A549 (cell line): ENCODE measurements at regions not wholly inside any gene's neighbourhood (a gene's known extent, or its start where the extent isn't known, plus 50 kb on each side); places are given as distances from the start of the nearest gene placed in this dataset.

Source experiments
- CTCF ChIP-seq: fragments of >200 bp; sonication (Bioruptor Twin); formaldehyde crosslinking; IDR thresholded peaks from 3 replicates; pipeline ENCODE4 v1.5.1; 2016
- EHMT2 ChIP-seq: fragments of 200-600 bp; sonication (generic); IDR thresholded peaks from 2 replicates; pipeline ENCODE4 v1.6.1; 2016; ENCODE audit warnings: antibody characterized with exemption, low read depth, mild to moderate bottlenecking, moderate library complexity
- JUN ChIP-seq, 2 experiments: fragments of >200 bp; sonication (Bioruptor Twin); formaldehyde crosslinking; IDR thresholded peaks; 2 replicates in 1 of 2; 3 replicates in 1 of 2; pipeline ENCODE4 v1.6.1; 2016 to 2017
- MAFK ChIP-seq: fragments of 450-650 bp; IDR thresholded peaks from 2 replicates; pipeline ENCODE4 v1.6.1; 2014; ENCODE audit not compliant: partially characterized antibody
- MAX ChIP-seq: IDR thresholded peaks from 2 replicates; pipeline ENCODE4 v1.6.1; 2012
- POLR2A ChIP-seq: IDR thresholded peaks from 2 replicates; pipeline ENCODE4 v1.6.1; 2012; ENCODE audit warnings: mild to moderate bottlenecking, low read length
- SMC3 ChIP-seq: fragments of >200 bp; sonication (Bioruptor Twin); formaldehyde crosslinking; IDR thresholded peaks from 3 replicates; pipeline ENCODE4 v1.6.1; 2018; ENCODE audit warnings: inconsistent platforms

GRCh38 chr5:68352166-68352565 is 136.6 kb downstream of the PIK3R1 start:
- TF ChIP-seq MAX (no peak), CTCF (no peak), POLR2A (no peak), MAFK (no peak), JUN (IDR thresholded peaks at IDR 0.05) (no peak), SMC3 (no peak), EHMT2 (no peak)
